ENCODE measurements at regions not wholly inside any gene's neighbourhood (a gene's known extent, or its start where the extent isn't known, plus 50 kb on each side); places are given as distances from the start of the nearest gene placed in this dataset.

DNA sequence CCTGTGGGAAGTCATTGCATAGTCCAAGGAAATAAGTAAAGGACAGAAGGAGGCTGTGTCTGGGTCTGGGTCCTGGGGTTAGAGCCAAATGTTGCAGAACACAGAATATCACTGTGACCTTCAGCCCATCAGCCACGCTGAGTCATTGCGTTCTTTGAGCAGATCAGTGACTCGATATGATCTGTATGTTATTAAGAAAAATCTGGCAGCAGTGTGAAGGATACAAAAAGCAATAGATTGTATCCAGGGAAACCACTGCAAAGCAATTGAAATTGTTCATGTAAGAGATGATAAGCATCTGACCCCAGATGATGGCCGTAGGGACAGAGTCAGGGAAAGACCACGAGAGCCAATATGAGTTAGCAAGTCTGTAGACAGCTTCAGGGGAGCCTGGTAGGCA lies 1575.1 kb upstream of the SLC10A2 start:
- TF ChIP-seq EGR1 (IDR thresholded peaks at IDR 0.05), result no peak
- no peak for TF ChIP-seq FOXM1 (IDR thresholded peaks at IDR 0.05; ENCODE audit: borderline replicate concordance, low read depth)
- TF ChIP-seq, protein P1, sequence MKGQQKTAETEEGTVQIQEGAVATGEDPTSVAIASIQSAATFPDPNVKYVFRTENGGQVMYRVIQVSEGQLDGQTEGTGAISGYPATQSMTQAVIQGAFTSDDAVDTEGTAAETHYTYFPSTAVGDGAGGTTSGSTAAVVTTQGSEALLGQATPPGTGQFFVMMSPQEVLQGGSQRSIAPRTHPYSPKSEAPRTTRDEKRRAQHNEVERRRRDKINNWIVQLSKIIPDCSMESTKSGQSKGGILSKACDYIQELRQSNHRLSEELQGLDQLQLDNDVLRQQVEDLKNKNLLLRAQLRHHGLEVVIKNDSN (IDR thresholded peaks at IDR 0.05), result no peak
- no peak for TF ChIP-seq CEBPB (IDR thresholded peaks at IDR 0.05)
- no peak for TF ChIP-seq ZBTB7A (IDR thresholded peaks at IDR 0.05; ENCODE audit: low read depth)
- TF ChIP-seq, protein P2, sequence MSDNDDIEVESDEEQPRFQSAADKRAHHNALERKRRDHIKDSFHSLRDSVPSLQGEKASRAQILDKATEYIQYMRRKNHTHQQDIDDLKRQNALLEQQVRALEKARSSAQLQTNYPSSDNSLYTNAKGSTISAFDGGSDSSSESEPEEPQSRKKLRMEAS (IDR thresholded peaks at IDR 0.05), result no peak
- TF ChIP-seq TCF12 (IDR thresholded peaks at IDR 0.05; ENCODE audit: low read depth), result no peak
- no peak for TF ChIP-seq EP300 (IDR thresholded peaks at IDR 0.05; ENCODE audit: borderline replicate concordance)
- no peak for TF ChIP-seq RAD21 (IDR thresholded peaks at IDR 0.05; ENCODE audit: low read depth)
- TF ChIP-seq TEAD4 (IDR thresholded peaks at IDR 0.05), result no peak
- TF ChIP-seq TAF1 (IDR thresholded peaks at IDR 0.05; ENCODE audit: low read depth), result no peak
- TF ChIP-seq, protein P3, sequence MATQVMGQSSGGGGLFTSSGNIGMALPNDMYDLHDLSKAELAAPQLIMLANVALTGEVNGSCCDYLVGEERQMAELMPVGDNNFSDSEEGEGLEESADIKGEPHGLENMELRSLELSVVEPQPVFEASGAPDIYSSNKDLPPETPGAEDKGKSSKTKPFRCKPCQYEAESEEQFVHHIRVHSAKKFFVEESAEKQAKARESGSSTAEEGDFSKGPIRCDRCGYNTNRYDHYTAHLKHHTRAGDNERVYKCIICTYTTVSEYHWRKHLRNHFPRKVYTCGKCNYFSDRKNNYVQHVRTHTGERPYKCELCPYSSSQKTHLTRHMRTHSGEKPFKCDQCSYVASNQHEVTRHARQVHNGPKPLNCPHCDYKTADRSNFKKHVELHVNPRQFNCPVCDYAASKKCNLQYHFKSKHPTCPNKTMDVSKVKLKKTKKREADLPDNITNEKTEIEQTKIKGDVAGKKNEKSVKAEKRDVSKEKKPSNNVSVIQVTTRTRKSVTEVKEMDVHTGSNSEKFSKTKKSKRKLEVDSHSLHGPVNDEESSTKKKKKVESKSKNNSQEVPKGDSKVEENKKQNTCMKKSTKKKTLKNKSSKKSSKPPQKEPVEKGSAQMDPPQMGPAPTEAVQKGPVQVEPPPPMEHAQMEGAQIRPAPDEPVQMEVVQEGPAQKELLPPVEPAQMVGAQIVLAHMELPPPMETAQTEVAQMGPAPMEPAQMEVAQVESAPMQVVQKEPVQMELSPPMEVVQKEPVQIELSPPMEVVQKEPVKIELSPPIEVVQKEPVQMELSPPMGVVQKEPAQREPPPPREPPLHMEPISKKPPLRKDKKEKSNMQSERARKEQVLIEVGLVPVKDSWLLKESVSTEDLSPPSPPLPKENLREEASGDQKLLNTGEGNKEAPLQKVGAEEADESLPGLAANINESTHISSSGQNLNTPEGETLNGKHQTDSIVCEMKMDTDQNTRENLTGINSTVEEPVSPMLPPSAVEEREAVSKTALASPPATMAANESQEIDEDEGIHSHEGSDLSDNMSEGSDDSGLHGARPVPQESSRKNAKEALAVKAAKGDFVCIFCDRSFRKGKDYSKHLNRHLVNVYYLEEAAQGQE (IDR thresholded peaks at IDR 0.05; ENCODE audit: low read depth), result no peak
- no peak for TF ChIP-seq CREB1 (IDR thresholded peaks at IDR 0.05; ENCODE audit: low read depth)
- TF ChIP-seq NFIC (IDR thresholded peaks at IDR 0.05), result no peak
- no peak for TF ChIP-seq YY1 (IDR thresholded peaks at IDR 0.05; ENCODE audit: low read depth)

DNA sequence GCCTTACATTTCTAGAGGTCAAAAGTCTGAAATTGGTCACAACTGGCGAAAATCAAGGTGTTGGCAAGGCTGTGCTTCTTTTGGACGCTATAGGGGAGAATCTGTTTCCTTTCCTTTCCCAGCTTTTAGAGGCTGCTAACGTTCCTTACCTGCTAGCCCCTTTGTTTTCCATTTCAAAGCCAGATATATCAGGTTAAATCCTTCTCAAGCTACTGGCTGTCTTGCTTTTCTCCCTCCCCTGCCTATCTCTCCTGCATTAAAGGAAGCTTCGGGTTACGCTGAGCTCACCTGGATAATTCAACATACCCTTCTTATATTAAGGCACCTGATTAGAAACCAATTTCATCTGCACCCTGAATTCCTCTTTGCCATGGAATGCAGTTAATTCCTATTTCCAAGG lies 1569.7 kb upstream of the SLC10A2 start:
- TF ChIP-seq FOXM1 (IDR thresholded peaks at IDR 0.05; ENCODE audit: borderline replicate concordance, low read depth) (no peak), TEAD4 (IDR thresholded peaks at IDR 0.05) (no peak), EP300 (IDR thresholded peaks at IDR 0.05; ENCODE audit: borderline replicate concordance) (no peak), NFIC (IDR thresholded peaks at IDR 0.05) (no peak)
- TF ChIP-seq, protein P3 (IDR thresholded peaks at IDR 0.05; ENCODE audit: low read depth), result no peak

DNA sequence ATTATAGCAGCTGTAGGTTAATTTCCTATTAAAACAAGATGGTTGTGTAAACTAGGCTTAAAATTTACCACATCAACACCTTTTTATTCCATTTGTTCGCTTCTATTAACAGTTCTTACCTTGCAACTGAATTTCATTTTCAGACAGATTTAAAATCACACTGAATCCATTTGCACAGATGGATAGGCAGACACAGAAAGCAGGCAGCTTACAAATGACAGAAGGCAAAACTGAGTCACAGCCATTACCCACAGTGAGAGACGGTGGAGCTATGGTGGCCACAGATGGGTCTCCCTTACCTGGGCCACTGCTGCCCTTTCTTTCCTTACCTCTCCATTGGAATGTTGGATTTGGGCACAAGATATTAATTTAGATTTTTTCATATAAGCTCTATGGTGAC lies 1567.8 kb upstream of the SLC10A2 start:
- TF ChIP-seq TEAD4 (IDR thresholded peaks at IDR 0.05) (no peak), TCF12 (IDR thresholded peaks at IDR 0.05; ENCODE audit: low read depth) (no peak), RAD21 (IDR thresholded peaks at IDR 0.05; ENCODE audit: low read depth) (no peak), EP300 (IDR thresholded peaks at IDR 0.05; ENCODE audit: borderline replicate concordance) (no peak), CEBPB (IDR thresholded peaks at IDR 0.05) (no peak), ZBTB7A (IDR thresholded peaks at IDR 0.05; ENCODE audit: low read depth) (no peak), EGR1 (IDR thresholded peaks at IDR 0.05) (no peak), FOXM1 (IDR thresholded peaks at IDR 0.05; ENCODE audit: borderline replicate concordance, low read depth) (no peak), YY1 (IDR thresholded peaks at IDR 0.05; ENCODE audit: low read depth) (no peak), CREB1 (IDR thresholded peaks at IDR 0.05; ENCODE audit: low read depth) (no peak), TAF1 (IDR thresholded peaks at IDR 0.05; ENCODE audit: low read depth) (no peak), NFIC (IDR thresholded peaks at IDR 0.05) (no peak)
- TF ChIP-seq, protein P3 (IDR thresholded peaks at IDR 0.05; ENCODE audit: low read depth), result no peak
- TF ChIP-seq, protein P2 (IDR thresholded peaks at IDR 0.05), result no peak
- TF ChIP-seq, protein P1 (IDR thresholded peaks at IDR 0.05), result no peak

DNA sequence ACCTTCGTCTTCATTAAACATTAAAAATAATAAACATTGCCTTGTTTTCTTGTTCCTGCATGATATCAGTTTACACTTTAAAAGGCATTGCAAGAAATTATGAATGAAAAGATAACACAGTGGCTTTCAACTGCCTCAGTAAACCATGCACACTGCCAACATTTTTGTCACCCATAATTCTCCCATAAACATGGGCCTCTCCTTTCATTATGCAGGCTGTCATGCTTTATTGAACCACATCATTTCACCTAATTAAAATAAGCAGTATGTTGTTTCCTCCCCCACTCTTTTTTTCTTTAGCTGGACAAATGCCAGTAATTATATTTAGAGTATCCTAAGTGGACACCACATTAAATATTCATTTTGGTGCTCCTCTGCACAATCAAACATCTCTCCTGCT lies 1566.5 kb upstream of the SLC10A2 start:
- TF ChIP-seq, protein P2 (IDR thresholded peaks at IDR 0.05), result no peak
- TF ChIP-seq CEBPB (IDR thresholded peaks at IDR 0.05), result no peak
- TF ChIP-seq, protein P3 (IDR thresholded peaks at IDR 0.05; ENCODE audit: low read depth), result no peak
- no peak for TF ChIP-seq FOXM1 (IDR thresholded peaks at IDR 0.05; ENCODE audit: borderline replicate concordance, low read depth)
- no peak for TF ChIP-seq TAF1 (IDR thresholded peaks at IDR 0.05; ENCODE audit: low read depth)
- TF ChIP-seq ZBTB7A (IDR thresholded peaks at IDR 0.05; ENCODE audit: low read depth), result no peak
- no peak for TF ChIP-seq TEAD4 (IDR thresholded peaks at IDR 0.05)
- TF ChIP-seq, protein P1 (IDR thresholded peaks at IDR 0.05), result no peak
- no peak for TF ChIP-seq RAD21 (IDR thresholded peaks at IDR 0.05; ENCODE audit: low read depth)
- TF ChIP-seq YY1 (IDR thresholded peaks at IDR 0.05; ENCODE audit: low read depth), result no peak
- no peak for TF ChIP-seq EP300 (IDR thresholded peaks at IDR 0.05; ENCODE audit: borderline replicate concordance)
